HG03103 (cell line): ENCODE measurements at regions not wholly inside any gene's neighbourhood (a gene's known extent, or its start where the extent isn't known, plus 50 kb on each side); places are given as distances from the start of the nearest gene placed in this dataset.

ENCODE experiments used
- ATAC-seq: cut with Tn5 transposase; IDR thresholded peaks from one replicate; pipeline ENCODE4 v1.9.1; 2021; ENCODE audit warnings: low read depth; ENCODE audit not compliant: unreplicated experiment

DNA sequence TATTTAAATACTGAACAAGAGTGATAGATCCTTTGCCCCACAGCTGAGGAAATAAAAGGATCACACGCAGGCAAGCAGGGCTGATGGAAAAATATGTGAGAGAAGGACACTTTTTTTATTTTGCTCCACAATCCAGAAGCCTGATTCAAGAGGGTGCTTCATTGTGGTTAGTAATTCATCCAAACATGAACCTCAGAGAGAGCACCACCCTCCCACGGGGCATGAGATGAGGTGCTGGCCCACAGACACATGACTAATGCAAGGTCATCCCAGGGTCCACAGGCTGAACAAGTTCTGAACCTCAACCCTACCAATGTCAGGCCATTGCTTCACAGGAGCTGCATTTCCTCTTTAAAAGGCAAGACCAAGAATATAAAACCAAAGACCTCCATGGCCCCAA lies 239.6 kb downstream of the MREG start:
- ATAC-seq: no peak

- no peak for ATAC-seq
Measured at GRCh38 chr2:215772634-215773563, 240.5 kb downstream of the MREG start.

DNA sequence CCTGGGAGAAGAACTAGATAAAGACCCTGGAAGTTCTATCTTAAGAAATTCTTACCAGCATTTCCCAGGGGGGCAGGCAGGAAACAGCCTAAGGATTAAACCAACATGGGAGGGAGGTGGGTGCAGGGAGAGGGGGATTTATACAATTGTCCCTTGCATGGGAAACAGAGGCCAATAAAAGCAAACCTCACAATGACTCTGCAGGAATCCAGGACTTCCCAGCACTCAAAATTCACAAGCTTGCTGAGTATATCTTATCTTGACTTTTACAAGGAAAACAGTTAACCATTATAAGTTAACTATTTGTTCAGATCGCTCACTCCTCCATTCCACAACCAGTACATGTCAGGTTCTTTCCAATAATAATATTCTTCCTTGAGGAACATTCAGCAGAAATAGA lies 241.3 kb downstream of the MREG start:
- ATAC-seq: no peak

GRCh38 chr2:215771241-215771640 lies 242.1 kb downstream of the MREG start:
- no peak for ATAC-seq

DNA sequence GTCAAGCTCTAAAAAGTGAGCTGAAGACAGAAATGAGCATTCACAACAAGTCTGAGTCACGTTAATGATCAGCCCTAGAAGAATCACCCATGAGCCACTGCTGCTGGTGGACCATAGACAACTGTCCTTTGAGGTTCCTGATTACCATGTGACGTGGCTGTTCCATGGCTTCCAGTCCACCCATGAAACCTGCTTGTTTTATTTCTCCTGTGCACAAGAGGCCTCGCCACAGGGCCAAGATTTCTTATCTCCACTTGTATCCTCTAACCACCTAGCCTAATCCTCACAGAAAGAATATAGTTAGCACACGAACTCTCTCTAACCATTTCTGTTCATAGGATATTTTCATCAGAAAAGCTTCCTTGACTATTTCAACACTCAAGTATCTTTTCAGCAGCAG lies 242.7 kb downstream of the MREG start:
- ATAC-seq: no peak

- no peak for ATAC-seq
Measured at GRCh38 chr2:215769246-215769645, 244.1 kb downstream of the MREG start.

DNA sequence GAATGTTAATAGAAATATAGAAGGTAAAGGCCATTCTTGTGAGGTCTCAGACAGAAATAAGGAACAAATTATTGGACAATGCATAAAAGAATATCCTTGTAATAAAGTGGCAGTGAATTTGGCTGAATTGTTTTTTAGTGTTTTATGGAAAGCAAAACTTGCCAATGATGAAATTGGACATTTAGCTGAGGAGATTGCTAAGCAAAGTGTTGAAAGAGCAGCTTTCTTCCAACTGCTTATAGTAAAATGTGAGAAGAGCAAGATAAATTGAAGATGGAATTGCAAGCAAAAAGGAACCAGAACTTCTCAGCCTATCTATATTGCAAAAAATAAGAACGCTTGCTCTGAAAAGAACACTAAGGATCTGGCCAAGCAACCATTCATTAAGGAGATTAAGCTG lies 245.7 kb downstream of the MREG start:
- ATAC-seq: no peak

GRCh38 chr2:215765729-215766360 lies 247.5 kb downstream of the MREG start:
- ATAC-seq: no peak

DNA sequence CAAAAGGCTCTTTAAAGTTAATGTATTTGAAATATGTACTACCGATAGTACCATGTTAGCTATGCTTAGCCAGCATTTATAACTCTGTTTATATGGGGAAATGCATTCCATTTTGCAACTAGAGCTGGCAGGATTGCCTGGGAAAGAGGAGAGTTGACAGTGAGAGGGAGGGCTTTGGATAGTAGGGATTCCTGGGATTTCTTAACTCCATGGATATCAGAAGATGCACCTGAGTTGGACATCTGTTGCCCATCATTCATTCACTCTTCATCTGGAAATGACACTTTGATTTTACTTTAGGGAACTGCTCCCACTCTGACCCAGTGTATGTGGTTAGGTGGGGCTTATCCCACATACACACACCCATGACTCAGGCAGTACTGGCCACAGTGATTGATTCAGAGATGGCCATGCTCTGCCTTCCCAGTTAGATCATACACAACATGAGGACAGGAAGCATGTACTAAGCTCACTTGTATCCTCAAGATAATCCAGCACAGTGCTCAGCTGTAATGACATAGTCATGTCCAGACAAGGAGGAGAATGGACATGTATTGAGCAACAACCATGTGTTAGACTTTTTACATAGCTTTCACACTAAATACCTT lies 248.8 kb downstream of the MREG start:
- ATAC-seq: no peak

DNA sequence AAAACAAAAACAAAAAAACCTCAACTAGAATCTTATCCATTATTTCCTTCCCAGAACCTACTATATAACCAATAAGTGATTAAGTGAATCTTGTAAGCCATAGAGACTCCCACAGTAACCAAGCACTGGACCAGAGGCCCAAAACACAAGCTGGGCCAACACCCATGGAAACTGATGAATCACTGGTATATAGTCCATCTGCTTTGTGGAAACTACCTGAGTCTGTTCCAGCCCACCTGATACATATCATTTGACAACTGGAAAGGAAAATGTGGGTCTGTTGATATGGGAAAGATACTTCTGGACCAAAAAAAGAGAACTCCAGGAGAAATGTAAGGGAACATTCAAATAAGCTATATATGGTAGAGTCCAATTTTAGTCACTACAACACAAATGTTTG lies 252.8 kb downstream of the MREG start:
- no peak for ATAC-seq

DNA sequence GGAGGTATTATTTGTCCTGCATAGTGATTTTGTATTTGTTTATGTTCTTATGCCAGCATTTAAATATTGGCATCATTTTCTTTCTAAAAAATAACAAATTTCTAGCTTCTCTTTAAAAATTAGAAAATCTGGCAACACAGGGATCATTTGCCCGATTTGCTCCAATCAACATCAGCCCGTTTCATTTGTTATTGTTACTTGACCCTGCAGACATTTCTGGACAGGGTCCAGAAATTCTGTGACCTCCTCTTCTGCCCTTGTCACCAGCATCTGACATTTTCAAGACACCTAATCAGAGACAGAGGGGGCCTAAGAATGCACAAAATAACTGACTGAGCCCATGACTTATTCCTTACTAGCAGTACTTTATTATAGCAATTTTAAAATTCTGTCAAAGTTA lies 253.3 kb downstream of the MREG start:
- no peak for ATAC-seq

DNA sequence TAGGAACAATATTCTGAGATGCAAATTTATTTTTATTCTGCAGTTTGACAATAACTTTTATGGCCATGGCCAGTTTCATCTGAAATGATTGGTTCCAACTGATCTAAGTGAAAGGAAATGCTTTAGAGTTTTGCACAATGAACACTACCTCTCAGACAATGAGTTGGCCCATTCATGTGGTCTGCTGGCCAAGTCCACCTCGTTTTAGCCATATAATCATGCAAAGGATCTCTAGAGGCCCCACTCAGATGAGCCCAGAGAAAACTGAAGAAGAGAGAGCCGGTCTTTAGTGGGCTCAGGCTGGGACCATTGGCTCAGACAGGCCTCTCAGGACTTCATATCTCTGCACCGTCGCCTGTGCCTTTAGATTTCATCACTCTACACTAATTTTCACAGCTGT lies 254.7 kb downstream of the MREG start:
- no peak for ATAC-seq

- no peak for ATAC-seq
Measured at GRCh38 chr2:215756346-215756730, 257.0 kb downstream of the MREG start.

DNA sequence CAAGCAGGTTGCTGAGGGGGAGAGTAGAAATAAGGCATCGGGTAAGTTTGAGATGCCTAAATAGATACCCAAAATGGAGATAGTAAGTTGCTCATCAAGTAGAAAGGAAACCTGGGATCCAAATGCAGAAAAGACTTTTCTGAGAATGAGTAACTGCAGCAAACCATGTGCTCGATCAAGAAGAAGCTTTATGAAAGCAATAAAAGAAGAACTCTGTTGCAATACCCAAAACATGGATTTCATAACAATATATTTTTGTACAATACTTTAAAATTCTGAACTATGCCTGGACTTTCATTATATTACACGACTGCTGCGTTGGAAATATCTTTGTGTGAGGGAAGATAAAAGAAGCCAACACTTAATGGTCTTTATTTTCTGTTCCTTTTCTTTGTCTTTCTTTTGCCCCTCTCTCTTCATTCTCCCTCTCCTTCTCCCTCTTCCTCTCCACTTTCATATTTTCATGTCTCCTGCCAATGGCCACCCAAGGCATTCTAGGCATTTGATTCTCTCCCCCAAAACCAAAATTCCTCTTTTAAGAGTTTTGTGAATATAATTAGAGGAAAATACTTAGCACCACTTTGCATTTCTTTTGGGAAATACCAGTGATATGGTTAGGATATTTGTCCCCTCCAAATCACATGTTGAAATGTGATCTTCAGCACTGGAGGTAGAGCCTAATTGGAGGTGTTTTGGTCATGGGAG lies 257.6 kb downstream of the MREG start:
- ATAC-seq: no peak

- ATAC-seq: no peak
Measured at GRCh38 chr2:215754546-215754945, 258.8 kb downstream of the MREG start.

DNA sequence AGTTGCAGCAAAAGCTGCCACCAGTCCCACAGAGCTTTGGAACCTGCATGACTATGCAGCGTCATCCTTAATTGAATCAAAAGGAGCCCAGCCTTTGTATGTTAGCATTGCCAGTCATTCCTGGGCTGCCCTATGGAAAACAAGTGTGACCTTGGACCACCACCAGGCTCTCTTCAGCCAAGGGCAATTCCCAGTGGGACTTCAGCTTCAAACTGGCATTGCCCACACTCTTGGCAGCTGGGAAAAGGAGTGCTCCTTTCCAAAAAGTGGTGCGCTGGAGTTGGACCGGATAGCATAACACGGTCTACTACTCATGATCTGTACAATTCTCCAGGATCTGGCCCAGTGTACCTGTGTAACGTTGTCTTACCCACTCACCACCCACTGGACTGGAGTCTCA lies 259.5 kb downstream of the MREG start:
- ATAC-seq: no peak

DNA sequence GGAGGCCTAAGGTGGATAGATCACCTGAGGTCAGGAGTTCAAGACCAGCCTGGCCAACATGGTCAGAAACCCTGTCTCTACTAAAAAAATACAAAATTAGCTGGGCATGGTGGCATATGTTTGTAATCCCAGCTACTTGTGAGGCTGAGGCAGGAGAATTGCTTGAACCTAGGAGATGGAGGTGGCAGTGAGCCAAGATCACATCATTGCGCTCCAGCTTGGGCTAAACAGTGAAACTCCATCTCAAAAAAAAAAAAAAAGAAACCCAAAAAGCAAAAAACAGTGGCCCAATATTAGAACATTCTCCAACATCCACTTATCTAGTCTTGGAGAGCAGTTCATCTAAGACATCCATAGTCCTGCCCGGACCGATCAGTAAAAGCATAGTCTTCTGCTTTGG lies 260.4 kb downstream of the MREG start:
- no peak for ATAC-seq

- no peak for ATAC-seq
Measured at GRCh38 chr2:215752436-215752835, 260.9 kb downstream of the MREG start.

- no peak for ATAC-seq
Measured at GRCh38 chr2:215751911-215752272, 261.5 kb downstream of the MREG start.

DNA sequence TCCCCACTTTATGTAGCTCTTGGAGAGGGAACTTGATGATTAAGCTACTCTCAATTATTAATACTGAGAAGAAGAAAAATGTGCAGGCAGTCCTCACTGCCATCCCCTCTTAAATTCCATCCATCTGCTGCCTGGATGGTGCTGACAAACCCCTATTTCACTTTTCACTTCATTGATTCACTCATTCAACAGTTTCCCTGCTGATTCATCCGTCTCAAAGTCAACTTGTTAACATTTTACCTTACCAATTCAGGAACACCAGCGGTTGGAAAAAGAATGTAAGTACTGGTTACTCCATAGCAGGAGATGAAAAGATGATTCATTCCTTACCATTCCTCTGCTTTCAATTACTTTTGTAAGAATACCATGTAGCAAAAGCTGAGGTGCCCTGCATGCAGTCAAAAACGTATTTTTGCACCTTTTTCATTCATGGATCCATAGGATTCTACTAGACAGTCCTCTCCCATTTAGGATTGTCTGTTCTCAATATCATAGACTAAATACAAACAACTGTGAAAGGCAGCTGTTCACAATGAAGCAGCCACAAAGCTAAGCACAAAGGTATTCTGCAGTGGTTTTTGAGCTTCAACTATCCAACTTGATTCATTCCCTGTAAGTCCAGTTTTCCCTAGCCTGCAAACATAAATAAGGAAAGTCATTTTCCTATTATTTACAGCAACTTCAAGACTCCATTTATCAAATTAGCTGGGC lies 262.0 kb downstream of the MREG start:
- no peak for ATAC-seq

DNA sequence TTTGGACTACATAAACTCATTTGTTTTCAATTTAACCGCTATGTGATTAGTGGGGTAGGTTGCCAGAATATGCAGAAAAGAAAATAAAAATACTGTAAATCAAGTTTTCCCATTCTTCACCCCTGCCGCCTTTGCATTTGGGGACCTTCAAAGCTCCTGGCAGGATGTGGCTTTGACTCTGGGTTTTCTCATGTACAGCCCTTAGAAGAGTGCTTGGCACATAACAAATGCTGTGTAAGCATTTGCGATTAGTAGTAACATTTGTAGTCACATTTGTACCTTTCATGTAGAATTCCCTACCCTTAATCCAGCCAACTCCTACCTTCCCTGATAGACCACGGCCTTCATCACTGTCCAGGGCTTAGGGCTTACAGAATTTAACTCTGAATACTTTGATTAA lies 262.6 kb downstream of the MREG start:
- ATAC-seq: no peak
